ENCODE measurements at regions not wholly inside any gene's neighbourhood (a gene's known extent, or its start where the extent isn't known, plus 50 kb on each side); places are given as distances from the start of the nearest gene placed in this dataset.

DNA sequence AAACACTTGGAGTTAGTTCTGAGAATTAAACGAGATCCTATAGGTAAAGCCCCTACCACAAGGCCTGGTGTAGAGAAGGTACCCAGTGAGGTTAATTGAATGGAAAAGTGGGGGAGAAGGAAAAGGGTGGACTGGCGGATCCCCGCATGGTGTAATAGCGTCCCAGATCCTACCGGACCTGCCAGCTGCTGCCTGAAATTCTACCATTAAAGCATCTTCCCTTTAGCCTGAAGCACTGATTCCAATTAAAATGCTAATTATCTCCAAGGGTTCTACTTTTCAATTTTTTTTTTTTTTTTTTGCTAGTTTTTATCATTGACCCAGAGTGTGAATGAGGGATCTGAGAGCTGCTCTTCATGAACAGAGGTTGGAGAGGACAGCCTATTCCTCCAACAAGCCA is 237.9 kb downstream of the TLE3 start:
- Histone ChIP-seq H3K36me3 (ENCODE audit: control insufficient read depth in 4 of 4, insufficient read depth in 3 of 4, low read depth in 1 of 4, low read length in 3 of 4) (no peaks in the 10 kb centered on the region), H3K9ac (ENCODE audit: low read depth in 1 of 2, low read length in 2 of 2) (no peak overlapping the region), H3K27me3 (ENCODE audit: control insufficient read depth in 4 of 4, insufficient read depth in 4 of 4, low read length in 3 of 4) (peaks cover 0 to 5% (median 0%) of the 10 kb centered on the region in 4 donors), H3K27ac (ENCODE audit: low read depth in 1 of 2, low read length in 2 of 2) (no peak overlapping the region), H3K4me1 (ENCODE audit: control insufficient read depth in 4 of 4, insufficient read depth in 4 of 4, low read length in 3 of 4) (no peaks in the 10 kb centered on the region), H3K9me3 (ENCODE audit: control insufficient read depth in 4 of 4, low read length in 3 of 4) (no peaks in the 10 kb centered on the region), H3K4me3 (ENCODE audit: low read depth in 1 of 3, low read length in 3 of 3) (no peak overlapping the region)
- 95% methylated on average over 5 of the region's 5 CpGs for WGBS
- no peak for DNase-seq (ENCODE audit: low spot score)
- TF ChIP-seq HNF4G (IDR thresholded peaks at IDR 0.05) (no peak), FOXA2 (IDR thresholded peaks at IDR 0.05) (no peak), JUND (IDR thresholded peaks at IDR 0.05) (no peak), NR2F2 (IDR thresholded peaks at IDR 0.05) (no peak), SP1 (IDR thresholded peaks at IDR 0.05) (no peak), GABPA (IDR thresholded peaks at IDR 0.05 in 1 of 2, conservative IDR thresholded peaks at IDR 0.05 in 1 of 2) (no peak), TAF1 (conservative IDR thresholded peaks at IDR 0.05) (no peak)
- TF ChIP-seq, protein P1, sequence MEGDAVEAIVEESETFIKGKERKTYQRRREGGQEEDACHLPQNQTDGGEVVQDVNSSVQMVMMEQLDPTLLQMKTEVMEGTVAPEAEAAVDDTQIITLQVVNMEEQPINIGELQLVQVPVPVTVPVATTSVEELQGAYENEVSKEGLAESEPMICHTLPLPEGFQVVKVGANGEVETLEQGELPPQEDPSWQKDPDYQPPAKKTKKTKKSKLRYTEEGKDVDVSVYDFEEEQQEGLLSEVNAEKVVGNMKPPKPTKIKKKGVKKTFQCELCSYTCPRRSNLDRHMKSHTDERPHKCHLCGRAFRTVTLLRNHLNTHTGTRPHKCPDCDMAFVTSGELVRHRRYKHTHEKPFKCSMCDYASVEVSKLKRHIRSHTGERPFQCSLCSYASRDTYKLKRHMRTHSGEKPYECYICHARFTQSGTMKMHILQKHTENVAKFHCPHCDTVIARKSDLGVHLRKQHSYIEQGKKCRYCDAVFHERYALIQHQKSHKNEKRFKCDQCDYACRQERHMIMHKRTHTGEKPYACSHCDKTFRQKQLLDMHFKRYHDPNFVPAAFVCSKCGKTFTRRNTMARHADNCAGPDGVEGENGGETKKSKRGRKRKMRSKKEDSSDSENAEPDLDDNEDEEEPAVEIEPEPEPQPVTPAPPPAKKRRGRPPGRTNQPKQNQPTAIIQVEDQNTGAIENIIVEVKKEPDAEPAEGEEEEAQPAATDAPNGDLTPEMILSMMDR (IDR thresholded peaks at IDR 0.05; ENCODE audit: low read depth, low read length, missing input control) = no peak
- TF ChIP-seq, protein P2, sequence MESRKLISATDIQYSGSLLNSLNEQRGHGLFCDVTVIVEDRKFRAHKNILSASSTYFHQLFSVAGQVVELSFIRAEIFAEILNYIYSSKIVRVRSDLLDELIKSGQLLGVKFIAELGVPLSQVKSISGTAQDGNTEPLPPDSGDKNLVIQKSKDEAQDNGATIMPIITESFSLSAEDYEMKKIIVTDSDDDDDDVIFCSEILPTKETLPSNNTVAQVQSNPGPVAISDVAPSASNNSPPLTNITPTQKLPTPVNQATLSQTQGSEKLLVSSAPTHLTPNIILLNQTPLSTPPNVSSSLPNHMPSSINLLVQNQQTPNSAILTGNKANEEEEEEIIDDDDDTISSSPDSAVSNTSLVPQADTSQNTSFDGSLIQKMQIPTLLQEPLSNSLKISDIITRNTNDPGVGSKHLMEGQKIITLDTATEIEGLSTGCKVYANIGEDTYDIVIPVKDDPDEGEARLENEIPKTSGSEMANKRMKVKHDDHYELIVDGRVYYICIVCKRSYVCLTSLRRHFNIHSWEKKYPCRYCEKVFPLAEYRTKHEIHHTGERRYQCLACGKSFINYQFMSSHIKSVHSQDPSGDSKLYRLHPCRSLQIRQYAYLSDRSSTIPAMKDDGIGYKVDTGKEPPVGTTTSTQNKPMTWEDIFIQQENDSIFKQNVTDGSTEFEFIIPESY (IDR thresholded peaks at IDR 0.05) = no peak
- TF ChIP-seq, protein P3, sequence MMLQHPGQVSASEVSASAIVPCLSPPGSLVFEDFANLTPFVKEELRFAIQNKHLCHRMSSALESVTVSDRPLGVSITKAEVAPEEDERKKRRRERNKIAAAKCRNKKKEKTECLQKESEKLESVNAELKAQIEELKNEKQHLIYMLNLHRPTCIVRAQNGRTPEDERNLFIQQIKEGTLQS (IDR thresholded peaks at IDR 0.05) = no peak

DNA sequence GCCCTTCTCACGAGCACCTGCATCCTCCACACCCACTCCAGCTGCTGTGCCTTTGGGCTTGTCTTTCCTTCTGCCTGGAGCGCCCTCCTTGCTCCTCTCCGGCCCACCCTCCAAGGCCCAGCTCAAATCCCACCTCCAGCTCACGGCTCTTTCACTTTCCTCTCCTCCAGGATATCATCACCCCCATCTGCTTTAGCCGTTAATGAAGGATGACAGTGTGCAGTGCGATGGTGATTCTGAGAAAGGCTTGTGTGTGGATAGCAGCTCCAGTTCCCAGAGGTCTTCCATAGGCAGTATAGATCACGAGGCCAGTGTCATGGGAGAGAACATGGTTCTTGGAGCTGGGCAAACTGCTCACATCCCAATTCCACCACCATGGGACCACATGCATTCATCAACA is 237.4 kb downstream of the TLE3 start:
- H3K9ac ChIP-seq (ENCODE audit: low read depth in 1 of 2, low read length in 2 of 2) = no peak overlapping the region
- WGBS = 88% methylated on average over 7 of the region's 7 CpGs
- peaks cover 0 to 5% (median 0%) of the 10 kb centered on the region in 4 donors for H3K27me3 ChIP-seq (ENCODE audit: control insufficient read depth in 4 of 4, insufficient read depth in 4 of 4, low read length in 3 of 4)
- no peak overlapping the region for H3K4me3 ChIP-seq (ENCODE audit: low read depth in 1 of 3, low read length in 3 of 3)
- no peaks in the 10 kb centered on the region for H3K4me1 ChIP-seq (ENCODE audit: control insufficient read depth in 4 of 4, insufficient read depth in 4 of 4, low read length in 3 of 4)
- DNase-seq (ENCODE audit: low spot score) = no peak
- H3K36me3 ChIP-seq (ENCODE audit: control insufficient read depth in 4 of 4, insufficient read depth in 3 of 4, low read depth in 1 of 4, low read length in 3 of 4) = no peaks in the 10 kb centered on the region
- H3K27ac ChIP-seq (ENCODE audit: low read depth in 1 of 2, low read length in 2 of 2) = no peak overlapping the region
- no peak for TF ChIP-seq YY1 (IDR thresholded peaks at IDR 0.05)
- TF ChIP-seq GABPA (IDR thresholded peaks at IDR 0.05 in 1 of 2, conservative IDR thresholded peaks at IDR 0.05 in 1 of 2) = no peak
- TF ChIP-seq, protein P3 (IDR thresholded peaks at IDR 0.05) = no peak
- TF ChIP-seq, protein P4, sequence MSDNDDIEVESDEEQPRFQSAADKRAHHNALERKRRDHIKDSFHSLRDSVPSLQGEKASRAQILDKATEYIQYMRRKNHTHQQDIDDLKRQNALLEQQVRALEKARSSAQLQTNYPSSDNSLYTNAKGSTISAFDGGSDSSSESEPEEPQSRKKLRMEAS (IDR thresholded peaks at IDR 0.05) = no peak
- no peaks in the 10 kb centered on the region for H3K9me3 ChIP-seq (ENCODE audit: control insufficient read depth in 4 of 4, low read length in 3 of 4)

DNA sequence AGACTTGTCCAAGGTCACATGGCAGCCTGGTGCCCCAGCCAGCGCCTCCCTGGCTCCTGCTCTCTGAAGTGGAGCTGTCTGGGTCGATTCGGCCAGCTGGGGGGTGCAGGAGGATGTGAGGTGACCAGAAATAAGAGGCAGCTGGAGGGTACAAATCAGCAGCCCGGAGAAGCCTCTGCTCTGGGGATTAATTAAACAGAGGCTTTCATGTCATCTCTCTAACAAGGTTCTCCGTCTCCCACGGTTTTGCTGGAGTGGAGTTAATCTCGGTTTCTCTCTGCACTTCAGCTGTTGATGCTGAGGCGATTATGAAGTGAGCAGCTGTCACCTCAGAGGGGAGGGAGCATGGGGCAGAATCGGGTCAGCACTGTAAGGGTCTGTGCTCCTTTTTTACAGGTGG is 236.8 kb downstream of the TLE3 start:
- WGBS = 74% methylated on average over 9 of the region's 9 CpGs
- Histone ChIP-seq H3K4me1 (ENCODE audit: control insufficient read depth in 4 of 4, insufficient read depth in 4 of 4, low read length in 3 of 4) (no peaks in the 10 kb centered on the region), H3K4me3 (ENCODE audit: low read depth in 1 of 3, low read length in 3 of 3) (no peak overlapping the region), H3K9me3 (ENCODE audit: control insufficient read depth in 4 of 4, low read length in 3 of 4) (no peaks in the 10 kb centered on the region), H3K9ac (ENCODE audit: low read depth in 1 of 2, low read length in 2 of 2) (no peak overlapping the region), H3K27ac (ENCODE audit: low read depth in 1 of 2, low read length in 2 of 2) (no peak overlapping the region), H3K36me3 (ENCODE audit: control insufficient read depth in 4 of 4, insufficient read depth in 3 of 4, low read depth in 1 of 4, low read length in 3 of 4) (no peaks in the 10 kb centered on the region), H3K27me3 (ENCODE audit: control insufficient read depth in 4 of 4, insufficient read depth in 4 of 4, low read length in 3 of 4) (peaks cover 0 to 5% (median 0%) of the 10 kb centered on the region in 4 donors)
- DNase-seq (ENCODE audit: low spot score) = no peak
- TF ChIP-seq FOXA1 (IDR thresholded peaks at IDR 0.05) (no peak), SP1 (IDR thresholded peaks at IDR 0.05) (no peak), FOXA2 (IDR thresholded peaks at IDR 0.05) (no peak), JUND (IDR thresholded peaks at IDR 0.05) (no peak), YY1 (IDR thresholded peaks at IDR 0.05) (no peak), RAD21 (IDR thresholded peaks at IDR 0.05) (no peak), GABPA (IDR thresholded peaks at IDR 0.05 in 1 of 2, conservative IDR thresholded peaks at IDR 0.05 in 1 of 2) (no peak)
- TF ChIP-seq, protein P5, sequence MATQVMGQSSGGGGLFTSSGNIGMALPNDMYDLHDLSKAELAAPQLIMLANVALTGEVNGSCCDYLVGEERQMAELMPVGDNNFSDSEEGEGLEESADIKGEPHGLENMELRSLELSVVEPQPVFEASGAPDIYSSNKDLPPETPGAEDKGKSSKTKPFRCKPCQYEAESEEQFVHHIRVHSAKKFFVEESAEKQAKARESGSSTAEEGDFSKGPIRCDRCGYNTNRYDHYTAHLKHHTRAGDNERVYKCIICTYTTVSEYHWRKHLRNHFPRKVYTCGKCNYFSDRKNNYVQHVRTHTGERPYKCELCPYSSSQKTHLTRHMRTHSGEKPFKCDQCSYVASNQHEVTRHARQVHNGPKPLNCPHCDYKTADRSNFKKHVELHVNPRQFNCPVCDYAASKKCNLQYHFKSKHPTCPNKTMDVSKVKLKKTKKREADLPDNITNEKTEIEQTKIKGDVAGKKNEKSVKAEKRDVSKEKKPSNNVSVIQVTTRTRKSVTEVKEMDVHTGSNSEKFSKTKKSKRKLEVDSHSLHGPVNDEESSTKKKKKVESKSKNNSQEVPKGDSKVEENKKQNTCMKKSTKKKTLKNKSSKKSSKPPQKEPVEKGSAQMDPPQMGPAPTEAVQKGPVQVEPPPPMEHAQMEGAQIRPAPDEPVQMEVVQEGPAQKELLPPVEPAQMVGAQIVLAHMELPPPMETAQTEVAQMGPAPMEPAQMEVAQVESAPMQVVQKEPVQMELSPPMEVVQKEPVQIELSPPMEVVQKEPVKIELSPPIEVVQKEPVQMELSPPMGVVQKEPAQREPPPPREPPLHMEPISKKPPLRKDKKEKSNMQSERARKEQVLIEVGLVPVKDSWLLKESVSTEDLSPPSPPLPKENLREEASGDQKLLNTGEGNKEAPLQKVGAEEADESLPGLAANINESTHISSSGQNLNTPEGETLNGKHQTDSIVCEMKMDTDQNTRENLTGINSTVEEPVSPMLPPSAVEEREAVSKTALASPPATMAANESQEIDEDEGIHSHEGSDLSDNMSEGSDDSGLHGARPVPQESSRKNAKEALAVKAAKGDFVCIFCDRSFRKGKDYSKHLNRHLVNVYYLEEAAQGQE (IDR thresholded peaks at IDR 0.05) = no peak
- TF ChIP-seq, protein P4 (IDR thresholded peaks at IDR 0.05) = no peak
- TF ChIP-seq, protein P3 (IDR thresholded peaks at IDR 0.05) = no peak
- TF ChIP-seq, protein P1 (IDR thresholded peaks at IDR 0.05; ENCODE audit: low read depth, low read length, missing input control) = no peak

Measured in liver (tissue), 8 donors.